ENCODE measurements at regions not wholly inside any gene's neighbourhood (a gene's known extent, or its start where the extent isn't known, plus 50 kb on each side); places are given as distances from the start of the nearest gene placed in this dataset.

DNA sequence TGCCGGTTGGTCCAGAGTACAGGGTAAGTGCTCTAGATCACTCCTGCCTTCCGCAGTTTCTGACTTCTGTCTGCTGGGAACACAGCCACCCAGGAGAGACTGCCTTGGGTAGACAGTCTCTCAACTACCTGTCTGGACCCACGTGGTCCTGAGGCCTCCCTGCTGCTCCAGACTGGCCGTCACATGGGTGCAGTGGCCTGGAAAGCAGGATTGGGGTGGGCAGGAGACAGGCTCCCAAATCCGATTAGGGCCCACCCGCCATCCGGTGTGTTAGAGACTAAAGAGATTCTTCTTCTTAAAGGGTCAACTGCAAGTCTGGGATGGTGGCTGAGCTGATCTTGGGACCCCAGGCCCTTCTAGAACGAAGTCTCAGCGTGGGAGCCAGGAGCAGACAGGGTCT lies 105.5 kb downstream of the EBNA1BP2 start:
- in situ Hi-C loops (cut with MboI; ENCODE audit: low sequenced_read_pairs): loop anchor here (5.0 to 25.0 kb wide), 2 partner anchors 144 to 279 kb away; partner anchors contain the start of gene TMEM269

DNA sequence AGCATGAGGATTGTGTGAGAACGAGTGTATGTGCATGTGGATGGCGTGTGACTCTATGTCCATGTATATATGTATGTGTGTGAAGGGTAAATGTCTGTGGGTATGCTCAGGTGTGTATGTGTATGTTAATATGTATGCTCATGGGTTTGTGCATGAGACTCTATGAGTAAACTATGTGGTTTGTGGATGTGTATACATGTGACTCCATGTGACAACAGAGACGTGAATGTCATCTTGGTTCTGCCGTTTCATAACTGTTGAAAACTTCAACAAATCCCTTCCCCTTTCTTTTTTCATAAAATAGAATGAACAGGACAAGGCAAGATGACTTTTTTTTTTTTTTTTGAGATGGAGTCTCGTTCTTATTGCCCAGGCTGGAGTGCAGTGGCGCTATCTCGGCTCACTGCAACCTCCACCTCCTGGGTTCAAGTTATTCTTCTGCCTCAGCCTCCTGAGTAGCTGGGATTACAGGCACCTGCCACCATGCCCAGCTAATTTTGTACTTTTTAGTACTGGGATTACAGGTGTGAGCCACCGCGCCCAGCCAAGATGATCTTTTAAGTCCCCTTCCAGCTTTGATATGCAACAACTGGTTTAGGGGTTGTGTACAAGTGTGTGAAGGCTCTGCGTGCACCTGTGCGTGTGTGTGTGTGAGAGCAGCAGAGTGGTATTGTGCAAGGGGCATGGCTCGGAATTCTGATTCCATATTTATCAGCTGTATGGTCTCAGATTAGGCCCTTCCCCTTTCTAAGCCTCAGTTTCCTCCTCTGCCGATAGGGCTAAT lies 106.3 kb downstream of the EBNA1BP2 start:
- in situ Hi-C loops (cut with MboI; ENCODE audit: low sequenced_read_pairs): loop anchor here (5.0 to 25.0 kb wide), 2 partner anchors 144 to 279 kb away; partner anchors contain the start of gene TMEM269

DNA sequence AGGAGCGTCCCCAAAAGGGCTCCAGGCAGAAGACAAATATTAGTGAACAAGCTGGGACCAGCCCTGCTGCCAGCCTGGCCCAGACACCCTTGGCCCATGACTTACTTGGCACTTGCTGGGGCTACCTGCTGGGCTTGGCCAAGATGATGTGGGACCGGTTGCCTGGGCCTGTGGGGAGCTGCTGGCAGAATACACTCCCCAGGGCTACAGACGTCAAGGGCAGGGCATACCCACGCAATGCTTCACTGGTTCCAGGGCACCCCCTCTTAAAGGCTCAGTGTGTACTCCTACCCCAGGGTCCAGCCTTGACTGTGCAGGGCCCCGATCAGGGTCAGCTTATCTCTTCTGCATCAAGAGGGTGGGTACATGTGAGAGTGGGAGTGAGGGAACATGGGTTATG lies 106.5 kb upstream of the SLC2A1 start:
- in situ Hi-C loops (cut with MboI; ENCODE audit: low sequenced_read_pairs): loop anchor here (5.0 to 25.0 kb wide), 2 partner anchors 143 to 278 kb away; partner anchors contain the start of gene TMEM269

DNA sequence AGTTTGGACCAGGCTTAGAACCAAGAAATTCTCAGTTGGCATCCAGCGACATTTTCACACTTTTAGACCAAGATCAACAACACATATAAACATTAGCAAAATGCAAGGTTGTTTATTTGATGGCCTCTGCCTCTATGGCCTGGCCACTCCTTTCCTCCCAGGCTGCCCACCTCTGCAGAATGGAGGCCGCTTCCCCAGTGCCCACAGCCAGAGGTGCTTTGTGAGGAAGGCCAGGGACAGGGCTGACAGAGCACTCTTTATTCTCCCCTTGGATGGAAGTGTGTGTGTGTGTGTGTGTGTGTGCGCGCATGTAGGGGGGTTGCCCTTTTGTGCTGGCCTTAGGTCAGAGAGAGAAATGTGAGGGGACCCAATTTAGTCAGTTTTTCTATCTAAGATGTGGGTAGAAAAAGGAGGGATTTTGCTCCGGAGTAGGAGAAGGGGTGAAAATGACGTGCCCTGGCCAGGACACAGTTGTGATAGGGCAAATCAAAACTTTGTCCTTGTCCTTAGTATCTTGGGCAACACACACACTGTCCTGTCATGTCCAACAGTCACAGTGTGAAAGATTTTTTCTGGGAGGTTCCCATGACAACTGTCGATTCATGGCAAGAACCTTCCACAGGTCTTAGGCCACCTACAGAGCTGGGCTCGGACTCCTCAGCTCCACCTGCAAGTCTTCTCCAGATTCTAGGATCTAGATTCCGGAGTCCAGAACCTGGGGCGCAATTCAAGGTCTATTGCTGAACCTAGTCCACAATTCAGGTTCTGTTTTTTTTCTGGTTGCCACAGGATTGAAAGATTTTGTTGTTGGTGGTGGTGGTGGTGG lies 104.9 kb upstream of the SLC2A1 start:
- in situ Hi-C loops (cut with MboI; ENCODE audit: low sequenced_read_pairs): loop anchor here (25.0 kb wide), 1 partner anchor 276 kb away; the partner anchor contains the start of gene TMEM269

DNA sequence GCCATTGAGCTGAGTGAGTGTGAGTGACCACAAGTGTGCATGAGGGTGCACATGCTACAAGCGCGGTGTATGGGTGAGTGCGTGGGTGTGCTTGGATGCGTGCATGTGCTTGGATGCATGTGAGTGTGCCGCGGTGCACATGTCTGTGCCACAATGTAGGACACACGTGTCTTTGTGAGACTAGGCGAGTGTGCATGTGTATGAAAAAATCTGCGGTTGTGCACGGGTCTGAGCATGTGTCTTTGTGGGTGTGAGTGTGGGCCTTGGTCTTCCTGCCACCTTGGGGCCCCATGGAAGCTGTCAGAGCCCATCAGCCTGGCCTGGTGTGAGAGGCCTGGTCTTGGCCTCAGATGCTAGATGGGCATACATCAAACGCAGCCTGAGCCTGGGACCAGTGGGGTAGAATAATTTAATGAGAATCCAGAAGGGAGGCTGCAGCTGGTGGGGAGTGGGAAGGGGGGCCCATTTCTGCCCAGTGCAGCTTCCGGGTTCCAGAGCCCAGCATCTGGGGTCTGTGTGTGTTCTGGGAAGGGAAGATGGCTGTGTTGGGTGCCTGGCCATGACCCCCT lies 103.9 kb upstream of the SLC2A1 start:
- in situ Hi-C loops (cut with MboI; ENCODE audit: low sequenced_read_pairs): loop anchor here (25.0 kb wide), 1 partner anchor 275 kb away; the partner anchor contains the start of gene TMEM269

DNA sequence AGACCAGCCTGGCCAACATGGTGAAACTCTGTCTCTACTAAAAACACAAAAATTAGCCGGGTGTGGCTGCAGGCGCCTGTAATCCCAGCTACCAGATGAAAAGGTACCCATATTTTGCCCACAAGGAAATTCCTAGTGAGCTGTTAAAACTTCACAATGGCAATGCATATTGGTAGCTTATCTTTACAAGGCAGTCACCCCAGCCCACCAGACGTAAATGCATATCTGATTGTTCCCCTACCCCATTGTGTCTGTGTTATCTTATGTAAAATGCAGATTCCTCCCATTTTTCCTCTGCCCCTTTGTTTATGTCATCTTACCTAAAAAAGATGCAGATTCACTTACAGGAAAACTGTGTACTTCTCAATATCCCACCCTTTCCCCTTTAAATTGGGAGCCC lies 103.1 kb upstream of the SLC2A1 start:
- in situ Hi-C loops (cut with MboI; ENCODE audit: low sequenced_read_pairs): loop anchor here (25.0 kb wide), 1 partner anchor 274 kb away; the partner anchor contains the start of gene TMEM269

DNA sequence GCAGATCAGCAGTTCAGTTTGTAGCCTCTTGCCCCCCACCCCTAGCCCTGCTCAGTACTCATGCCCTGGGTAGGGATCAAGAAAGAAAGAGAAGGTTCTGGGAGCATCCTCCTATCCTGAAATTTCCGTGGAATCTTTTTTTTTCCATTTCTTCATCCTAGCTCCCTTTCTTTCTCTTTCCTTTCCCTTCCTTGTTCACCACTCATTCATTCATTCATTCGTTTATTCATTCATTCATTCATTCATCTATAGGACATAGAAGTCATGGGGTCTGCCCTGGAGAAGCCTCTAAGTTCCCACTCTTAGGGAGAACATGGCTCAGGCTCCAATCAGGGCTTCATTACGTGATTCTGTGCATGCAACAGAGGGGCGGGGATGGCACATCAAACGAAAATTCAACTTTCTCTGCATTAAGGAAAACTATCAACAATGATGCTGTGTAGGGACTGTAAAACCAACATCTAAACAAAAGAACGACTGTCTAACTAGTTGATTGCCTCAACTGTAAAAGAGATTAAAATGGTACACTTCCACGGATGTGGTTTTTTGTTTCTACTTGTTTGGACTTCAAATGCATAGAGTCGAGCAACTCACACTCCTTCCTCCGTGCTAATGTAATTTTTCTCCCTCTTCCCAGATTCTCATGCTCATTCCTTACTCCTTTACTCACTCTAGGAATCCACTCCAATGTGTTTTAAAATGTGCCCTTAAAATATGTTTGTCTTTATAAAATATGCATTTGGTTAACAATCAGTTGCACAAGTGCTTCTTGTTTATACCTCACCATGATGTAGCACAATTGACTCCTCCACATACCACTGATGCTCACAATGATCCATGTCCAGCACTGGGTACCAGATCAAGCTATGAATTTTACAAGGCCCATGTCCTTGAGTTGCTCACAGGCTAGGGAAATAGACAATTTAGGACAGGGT lies 101.2 kb upstream of the SLC2A1 start:
- in situ Hi-C loops (cut with MboI; ENCODE audit: low sequenced_read_pairs): loop anchor here (25.0 kb wide), 1 partner anchor 273 kb away; the partner anchor contains the start of gene TMEM269

DNA sequence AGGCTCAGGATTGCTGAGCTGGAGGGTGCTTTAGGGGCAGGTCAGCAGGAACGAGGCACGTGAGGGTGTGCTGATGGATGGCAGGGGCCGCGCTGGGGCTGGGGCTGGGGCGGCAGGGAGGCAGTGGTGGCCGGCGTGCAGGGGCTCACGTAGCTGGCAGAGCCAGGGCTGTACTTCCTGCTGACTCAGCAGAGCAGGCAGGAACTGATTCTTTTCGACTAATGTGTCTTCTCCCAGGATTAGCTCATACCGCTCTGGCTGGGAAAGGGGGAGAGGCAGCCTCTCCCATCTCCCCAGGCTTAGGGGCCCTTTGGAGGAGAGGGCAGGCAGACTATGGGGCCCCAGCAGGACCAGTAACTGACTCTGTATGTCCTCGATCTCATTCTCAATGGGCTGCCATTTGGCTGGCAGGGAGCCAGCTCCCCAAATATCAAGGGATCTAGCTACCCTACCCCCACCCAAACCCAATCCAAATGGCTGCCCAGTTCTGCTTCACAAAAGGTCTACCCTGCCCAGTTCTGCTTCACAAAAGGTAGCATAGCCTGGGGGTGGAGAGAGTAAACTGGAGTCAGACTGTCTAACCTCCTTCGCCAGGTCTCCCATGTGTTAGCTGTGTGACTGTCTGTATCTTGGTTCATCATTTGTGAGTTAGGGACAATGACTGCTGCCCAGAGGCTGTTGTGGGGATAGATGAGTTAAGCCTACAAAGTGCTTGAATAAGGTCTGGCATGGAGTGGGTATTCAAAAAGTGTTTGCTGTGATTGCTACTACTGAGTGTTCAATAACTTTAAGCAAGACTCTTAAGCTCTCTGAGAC lies 100.1 kb upstream of the SLC2A1 start:
- in situ Hi-C loops (cut with MboI; ENCODE audit: low sequenced_read_pairs): loop anchor here (25.0 kb wide), 1 partner anchor 271 kb away; the partner anchor contains the start of gene TMEM269

DNA sequence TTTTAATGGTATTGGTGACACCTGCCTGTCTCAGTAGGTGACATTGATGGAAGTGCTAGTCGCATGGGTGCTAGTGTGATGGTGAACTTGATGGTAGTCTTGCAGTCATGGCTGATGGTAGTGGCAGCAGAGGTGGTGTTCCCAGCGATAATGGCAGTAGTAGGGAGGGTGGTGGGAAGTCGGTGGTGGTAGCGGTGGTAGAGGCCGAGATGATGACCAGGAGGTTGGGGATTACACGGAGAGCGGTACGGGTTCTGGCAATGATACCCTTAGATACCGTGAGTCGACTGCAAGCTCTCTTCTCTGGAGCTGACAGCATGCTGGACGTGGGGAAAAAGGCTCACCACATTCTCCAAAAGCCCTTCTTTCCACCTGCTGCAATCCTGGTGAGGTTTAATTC lies 99.4 kb upstream of the SLC2A1 start:
- in situ Hi-C loops (cut with MboI; ENCODE audit: low sequenced_read_pairs): loop anchor here (25.0 kb wide), 1 partner anchor 271 kb away; the partner anchor contains the start of gene TMEM269

DNA sequence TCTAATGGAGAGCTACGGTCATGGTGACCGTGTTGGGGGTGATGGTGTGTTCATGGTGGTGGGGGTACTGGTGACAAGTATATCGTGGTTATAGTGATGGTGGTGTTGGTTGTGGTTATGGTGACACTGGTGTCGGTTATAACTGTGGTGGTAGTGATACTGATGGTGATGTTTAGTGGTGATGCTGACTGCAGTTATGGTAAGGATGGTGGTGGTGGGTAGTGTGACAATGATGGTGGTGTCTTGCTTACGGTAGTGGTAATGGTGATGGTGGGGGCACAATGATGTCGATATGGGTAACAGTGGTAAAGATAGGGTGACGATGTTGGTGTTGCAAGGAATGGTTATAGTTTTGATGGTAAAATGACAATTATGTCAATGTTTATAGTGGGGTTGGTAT lies 98.9 kb upstream of the SLC2A1 start:
- in situ Hi-C loops (cut with MboI; ENCODE audit: low sequenced_read_pairs): loop anchor here (25.0 kb wide), 1 partner anchor 270 kb away; the partner anchor contains the start of gene TMEM269

DNA sequence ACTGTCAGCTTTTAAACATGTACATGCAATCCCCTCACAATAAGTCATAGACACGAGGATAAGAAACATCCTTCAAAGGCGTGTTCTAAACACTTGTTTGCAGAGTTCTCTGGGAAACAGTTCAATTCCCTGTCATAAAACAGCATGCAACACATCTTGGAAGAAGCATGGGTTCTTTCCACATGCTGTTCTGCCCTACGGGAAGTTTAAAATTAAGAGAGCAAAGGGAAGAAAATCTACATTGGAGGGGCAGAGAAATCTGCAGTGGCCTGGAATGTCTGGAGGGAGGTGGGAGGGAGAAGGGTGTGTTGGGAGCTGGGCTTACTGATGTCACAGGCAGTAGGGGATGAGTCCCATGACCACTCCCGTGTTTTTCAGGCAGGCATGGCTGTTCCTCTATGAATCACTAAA lies 98.3 kb upstream of the SLC2A1 start:
- in situ Hi-C loops (cut with MboI; ENCODE audit: low sequenced_read_pairs): loop anchor here (25.0 kb wide), 1 partner anchor 270 kb away; the partner anchor contains the start of gene TMEM269

DNA sequence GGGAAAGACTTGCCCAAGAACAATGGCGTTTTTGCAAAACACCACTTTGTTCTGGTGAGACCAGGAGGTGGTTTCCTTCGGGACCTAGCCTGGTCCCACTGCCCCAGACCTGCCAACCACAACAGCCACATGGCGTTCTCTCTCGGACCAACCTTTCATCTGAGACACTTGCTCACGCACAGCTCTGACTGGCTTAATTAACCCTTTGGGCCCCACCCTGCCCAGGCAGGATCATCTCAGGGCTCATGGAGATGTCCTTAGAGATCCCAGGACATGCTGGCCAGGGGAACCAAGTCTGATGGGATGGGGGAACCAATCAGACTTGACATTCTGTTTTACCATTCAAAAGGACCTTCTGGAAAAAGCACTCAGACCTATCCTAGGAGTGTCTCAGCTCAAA lies 97.8 kb upstream of the SLC2A1 start:
- in situ Hi-C loops (cut with MboI; ENCODE audit: low sequenced_read_pairs): loop anchor here (25.0 kb wide), 1 partner anchor 269 kb away; the partner anchor contains the start of gene TMEM269

DNA sequence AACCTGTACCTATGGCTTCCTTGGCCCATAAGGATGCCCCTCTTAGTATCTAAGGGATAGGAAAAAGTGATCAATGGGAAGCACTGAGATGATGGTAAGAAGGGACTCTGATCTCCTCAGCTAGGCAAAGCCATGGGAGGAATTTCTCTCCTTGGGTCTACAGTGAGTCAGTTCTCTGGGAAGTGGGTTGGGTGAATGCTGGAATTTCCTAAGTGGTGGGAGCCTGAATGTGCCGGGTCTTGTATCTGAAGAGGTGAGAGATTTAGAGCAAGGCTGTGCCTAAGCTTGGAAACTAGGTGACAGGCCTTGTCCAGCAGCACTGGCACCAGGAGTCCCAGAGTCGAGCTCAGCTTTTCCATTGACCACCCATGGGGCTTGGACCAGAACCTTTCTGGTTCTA lies 96.3 kb upstream of the SLC2A1 start:
- in situ Hi-C loops (cut with MboI; ENCODE audit: low sequenced_read_pairs): loop anchor here (25.0 kb wide), 1 partner anchor 268 kb away; the partner anchor contains the start of gene TMEM269

DNA sequence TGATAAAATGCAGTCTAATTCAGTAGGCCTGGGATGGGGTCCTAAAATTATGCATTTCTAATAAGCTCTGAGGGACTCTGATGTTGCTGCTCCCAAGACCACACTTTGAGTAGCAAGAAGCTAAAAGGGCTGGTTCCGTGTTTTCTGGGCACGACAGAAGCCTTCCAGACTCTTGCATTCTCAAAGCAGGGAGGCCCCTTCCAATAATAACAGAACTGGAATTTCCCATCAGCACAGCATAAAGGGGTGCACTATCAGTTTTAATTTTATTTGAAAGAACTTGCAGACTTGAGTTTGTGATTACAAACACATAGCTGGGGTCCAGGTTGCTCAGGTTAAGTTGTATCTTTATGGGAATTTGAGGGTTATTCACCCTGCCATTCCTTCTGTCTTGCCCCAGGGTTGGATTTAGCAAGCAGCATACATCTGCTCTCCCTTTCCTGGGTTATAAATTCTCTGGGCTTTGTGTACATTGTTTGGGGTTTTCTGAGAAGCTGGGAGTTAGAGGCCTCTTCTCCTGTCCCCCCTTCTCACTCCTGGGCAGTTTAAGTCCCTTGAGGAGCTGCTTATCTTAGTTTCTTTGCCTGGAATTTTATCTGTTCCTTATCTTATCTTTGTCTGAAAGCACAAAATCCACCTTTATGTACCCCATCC lies 94.2 kb upstream of the SLC2A1 start:
- in situ Hi-C loops (cut with MboI; ENCODE audit: low sequenced_read_pairs): loop anchor here (25.0 kb wide), 1 partner anchor 266 kb away; the partner anchor contains the start of gene TMEM269

DNA sequence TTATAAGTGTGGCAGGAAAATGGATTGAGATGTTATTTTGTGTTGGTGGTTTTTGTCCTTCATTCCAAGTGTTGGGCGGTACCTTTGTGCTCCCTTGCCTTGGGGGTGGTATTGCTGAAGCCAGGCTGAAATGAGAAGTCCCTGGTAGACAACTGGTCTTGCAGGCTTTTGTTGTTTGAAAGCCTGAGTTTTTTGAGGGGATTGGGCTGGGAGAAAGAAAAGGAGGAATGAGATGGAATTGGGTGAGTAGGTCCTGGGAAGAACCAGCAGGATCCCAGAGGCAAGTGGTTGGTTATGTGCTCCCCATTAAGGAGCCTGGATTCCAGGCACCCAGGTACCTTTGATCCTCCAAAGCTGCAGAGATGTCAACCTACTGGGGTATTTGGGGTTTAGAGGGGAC lies 93.7 kb upstream of the SLC2A1 start:
- in situ Hi-C loops (cut with MboI; ENCODE audit: low sequenced_read_pairs): loop anchor here (25.0 kb wide), 1 partner anchor 265 kb away; the partner anchor contains the start of gene TMEM269

DNA sequence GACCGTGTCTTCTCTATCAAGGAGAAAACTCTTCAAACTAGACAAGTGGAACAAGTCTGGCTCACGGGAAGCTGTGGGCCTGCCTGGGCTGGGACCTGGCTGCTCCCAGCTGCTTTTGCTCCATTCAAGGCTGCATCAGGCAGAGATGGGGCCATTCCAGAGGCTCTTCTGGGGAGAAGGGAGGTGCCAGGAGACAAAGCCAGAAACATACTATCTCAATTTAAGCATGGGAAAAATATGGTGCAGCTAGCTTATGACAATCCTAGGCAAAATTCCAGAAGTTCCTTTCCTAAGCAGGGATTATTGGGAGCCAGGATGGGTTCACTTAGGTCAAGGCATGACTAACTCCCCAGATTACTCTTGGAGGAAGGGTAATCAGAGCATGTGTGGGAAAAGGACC lies 90.8 kb upstream of the SLC2A1 start:
- in situ Hi-C loops (cut with MboI; ENCODE audit: low sequenced_read_pairs): no loop called here

DNA sequence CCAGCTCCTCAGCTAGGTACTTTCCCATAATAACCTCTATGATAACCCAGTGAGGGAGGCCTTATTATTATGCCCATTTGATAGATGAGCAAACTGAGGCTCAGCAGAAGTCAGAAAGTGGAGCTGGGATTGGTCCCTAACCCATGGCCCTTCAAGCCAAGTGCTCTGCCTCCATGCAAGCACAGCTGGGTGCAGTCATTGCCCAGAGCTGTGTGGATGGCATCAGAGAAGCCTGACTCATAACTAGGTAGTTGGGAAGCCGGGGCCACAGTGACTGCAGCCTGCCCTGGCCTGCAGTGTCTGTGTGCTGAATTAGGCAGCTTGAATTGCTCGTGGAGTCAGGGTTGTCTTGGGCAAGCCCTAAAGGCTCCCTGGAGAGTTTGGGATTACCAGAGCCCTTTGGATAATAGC lies 89.9 kb upstream of the SLC2A1 start:
- in situ Hi-C loops (cut with MboI; ENCODE audit: low sequenced_read_pairs): no loop called here

DNA sequence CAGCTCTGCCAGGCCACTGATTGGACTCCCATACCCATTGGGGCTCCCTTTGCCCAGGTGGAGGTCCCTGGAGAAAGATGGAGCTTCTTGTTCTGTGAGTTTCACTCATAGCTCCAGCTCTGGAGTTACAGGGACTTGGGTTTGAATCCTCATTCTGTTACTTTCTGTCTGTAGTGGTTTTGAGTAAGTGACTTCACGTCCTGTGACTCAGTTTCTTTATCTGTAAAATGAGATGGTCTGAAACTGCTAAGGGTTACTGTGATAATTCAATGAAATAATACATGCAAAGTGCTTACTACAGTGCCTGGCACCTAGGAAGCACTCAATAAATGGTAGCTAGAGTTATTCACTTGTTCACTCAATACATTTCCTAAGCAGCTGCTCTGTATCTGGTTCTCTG lies 88.5 kb upstream of the SLC2A1 start:
- in situ Hi-C loops (cut with MboI; ENCODE audit: low sequenced_read_pairs): no loop called here

Data from HL-60/S4 treated with phorbol 12-myristate 13-acetate at 8.2 ng/mL for 4 days and 3 days (cell line).